Esophagus muscularis mucosa (tissue), 4 donors: ENCODE measurements at regions not wholly inside any gene's neighbourhood (a gene's known extent, or its start where the extent isn't known, plus 50 kb on each side); places are given as distances from the start of the nearest gene placed in this dataset.

ENCODE experiments used
- CTCF ChIP-seq, 3 experiments: fragments of 200-600 bp in 2 of 3; fragments of 450-650 bp in 1 of 3; sonication (generic) in 2 of 3; IDR thresholded peaks; one replicate each; pipeline ENCODE4 v1.5.1; 2017 to 2019; ENCODE audit warnings: antibody characterized with exemption in 3 of 3, mild to moderate bottlenecking in 2 of 3, moderate library complexity in 1 of 3
- EP300 ChIP-seq: sonication (generic); formaldehyde crosslinking; IDR thresholded peaks from one replicate; pipeline ENCODE4 v1.6.1; 2017; ENCODE audit warnings: antibody characterized with exemption
- POLR2A ChIP-seq: fragments of 450-650 bp; IDR thresholded peaks from one replicate; pipeline ENCODE4 v1.6.1; 2017; ENCODE audit warnings: antibody characterized with exemption, moderate library complexity, mild to moderate bottlenecking, low read depth

- no peak for TF ChIP-seq CTCF (IDR thresholded peaks at IDR 0.05)
- TF ChIP-seq POLR2A = no peak
- TF ChIP-seq EP300 = no peak
Observed at GRCh38 chr16:35492225-35492624, 2032.8 kb downstream of the TP53TG3F start.
